ENCODE measurements at regions not wholly inside any gene's neighbourhood (a gene's known extent, or its start where the extent isn't known, plus 50 kb on each side); places are given as distances from the start of the nearest gene placed in this dataset.
"Not testable (repeated sequence)": the region's sequence is repeated elsewhere in the genome, so short reads cannot be mapped to it uniquely, and the experiment has no call there.

- DNase-seq (ENCODE audit: low read depth): peak; percentile 14
Observed at GRCh38 chr3:155995525-155996370, 124.6 kb upstream of the KCNAB1 start.

GRCh38 chr3:155996882-155997281 lies 123.5 kb upstream of the KCNAB1 start:
- DNase-seq (ENCODE audit: low read depth): no peak

- DNase-seq (ENCODE audit: low read depth): not testable (repeated sequence)
Observed at GRCh38 chr3:155998173-155998572, 122.2 kb upstream of the KCNAB1 start.

- DNase-seq (ENCODE audit: low read depth): no peak
Observed at GRCh38 chr3:156005736-156006135, 114.6 kb upstream of the KCNAB1 start.

- no peak for DNase-seq (ENCODE audit: low read depth)
Observed at GRCh38 chr3:156010829-156011228, 109.5 kb upstream of the KCNAB1 start.

GRCh38 chr3:156014489-156014888 lies 105.9 kb upstream of the KCNAB1 start:
- DNase-seq (ENCODE audit: low read depth): no peak

GRCh38 chr3:156016902-156017301 lies 103.5 kb upstream of the KCNAB1 start:
- no peak for DNase-seq (ENCODE audit: low read depth)

- no peak for DNase-seq (ENCODE audit: low read depth)
Observed at GRCh38 chr3:156017352-156018030, 102.9 kb upstream of the KCNAB1 start.

- DNase-seq (ENCODE audit: low read depth): peak; percentile 5
Observed at GRCh38 chr3:156024904-156025533, 95.4 kb upstream of the KCNAB1 start.

- no peak for DNase-seq (ENCODE audit: low read depth)
Observed at GRCh38 chr3:156029208-156029607, 91.2 kb upstream of the KCNAB1 start.

- no peak for DNase-seq (ENCODE audit: low read depth)
Observed at GRCh38 chr3:156030723-156031122, 89.7 kb upstream of the KCNAB1 start.

- DNase-seq (ENCODE audit: low read depth): no peak
Observed at GRCh38 chr3:156033428-156033827, 87.0 kb upstream of the KCNAB1 start.

GRCh38 chr3:156035158-156035557 lies 85.2 kb upstream of the KCNAB1 start:
- no peak for DNase-seq (ENCODE audit: low read depth)

- DNase-seq (ENCODE audit: low read depth): no peak
Observed at GRCh38 chr3:156036258-156037053, 83.9 kb upstream of the KCNAB1 start.

- no peak for DNase-seq (ENCODE audit: low read depth)
Observed at GRCh38 chr3:156037356-156037755, 83.0 kb upstream of the KCNAB1 start.

GRCh38 chr3:156038869-156039268 lies 81.5 kb upstream of the KCNAB1 start:
- DNase-seq (ENCODE audit: low read depth): no peak

- no peak for DNase-seq (ENCODE audit: low read depth)
Observed at GRCh38 chr3:156040041-156040440, 80.3 kb upstream of the KCNAB1 start.

- DNase-seq (ENCODE audit: low read depth): not testable (repeated sequence)
Observed at GRCh38 chr3:156041216-156041841, 79.0 kb upstream of the KCNAB1 start.

- DNase-seq (ENCODE audit: low read depth): not testable (repeated sequence)
Observed at GRCh38 chr3:156041856-156042255, 78.5 kb upstream of the KCNAB1 start.

- DNase-seq (ENCODE audit: low read depth): not testable (repeated sequence)
Observed at GRCh38 chr3:156043832-156044633, 76.3 kb upstream of the KCNAB1 start.

GRCh38 chr3:156044634-156044975 lies 75.8 kb upstream of the KCNAB1 start:
- no peak for DNase-seq (ENCODE audit: low read depth)

Measured in GM04503 (cell line).